HCT116 (cell line): ENCODE measurements at regions not wholly inside any gene's neighbourhood (a gene's known extent, or its start where the extent isn't known, plus 50 kb on each side); places are given as distances from the start of the nearest gene placed in this dataset.

ENCODE experiments used
- ATAC-seq: fragments of 200-7000 bp; cut with Tn5 transposase; 2 replicates; pipeline ENCODE4 v1.9.1; 2020; ENCODE audit warnings: mild to moderate bottlenecking, moderate library complexity
- BruUV-seq: library from RNA; stranded (reverse); fragments of 400-500 nt; replicated peaks from 2 replicates; lab custom pipeline; 2021; lab: Mats Ljungman, UMichigan
- CTCF ChIA-PET: fragments of 300-600 bp; sonication (Branson Sonifier 250); formaldehyde crosslinking; loops from one replicate; lab custom pipeline; 2021; ENCODE audit warnings: antibody characterized with exemption; lab: Charles Lee
- POLR2A ChIA-PET: fragments of 300-600, 350-600 bp; sonication (Branson Sonifier 250); formaldehyde crosslinking; loops from one replicate; lab custom pipeline; 2021; ENCODE audit warnings: antibody characterized with exemption; lab: Charles Lee
- RAD21 ChIA-PET, 2 experiments: fragments of 300-600 bp; sonication (Branson Sonifier 250); formaldehyde crosslinking; loops; one replicate each; lab custom pipeline; 2023; ENCODE audit warnings: low total read pairs in 2 of 2; ENCODE audit not compliant: uncharacterized antibody in 2 of 2, unreplicated experiment in 2 of 2, low non-redundant PET in 1 of 2; lab: Charles Lee
- DNase-seq: peaks from one replicate; pipeline ENCODE4 v3.0.0-alpha.2; 2010; ENCODE audit warnings: low read depth, low spot score
- H2AFZ ChIP-seq: fragments of 200-600 bp; shearing (Covaris generic), sonication (generic); 2 replicates; pipeline ENCODE4 v1.6.1; 2017; ENCODE audit warnings: low read depth, mixed run types, mixed read lengths, antibody characterized with exemption, low read length; ENCODE audit not compliant: poor library complexity, severe bottlenecking
- H3K27ac ChIP-seq: 2 replicates; pipeline ENCODE4 v1.5.1; 2012; ENCODE audit warnings: low read depth, low read length
- H3K27me3 ChIP-seq: fragments of 200-600 bp; sonication (generic); 2 replicates; pipeline ENCODE4 v1.6.1; 2016; ENCODE audit warnings: mixed run types, low read length, mixed read lengths; ENCODE audit not compliant: insufficient read depth
- H3K36me3 ChIP-seq, 2 experiments: fragments of 200-500 bp in 1 of 2; fragments of 200-600 bp in 1 of 2; sonication (Bioruptor generic) in 1 of 2; sonication (generic) in 1 of 2; 2 replicates each; pipeline versions ENCODE4 v1.5.1 to v1.6.1; 2014 to 2016; ENCODE audit warnings: low read length in 2 of 2, inconsistent platforms in 1 of 2, mixed read lengths in 1 of 2, mixed run types in 1 of 2; ENCODE audit not compliant: insufficient read depth in 2 of 2, control insufficient read depth in 1 of 2
- H3K4me1 ChIP-seq, 2 experiments: fragments of 200-600 bp in 1 of 2; sonication (generic) in 1 of 2; 2 replicates each; pipeline versions ENCODE4 v1.5.1 to v1.6.1; 2012 to 2017; ENCODE audit warnings: low read length in 2 of 2, inconsistent platforms in 1 of 2, mild to moderate bottlenecking in 1 of 2, mixed read lengths in 1 of 2, mixed run types in 1 of 2, moderate library complexity in 1 of 2; ENCODE audit not compliant: insufficient read depth in 2 of 2, control insufficient read depth in 1 of 2
- H3K4me2 ChIP-seq: fragments of 200-600 bp; sonication (generic); 2 replicates; pipeline ENCODE4 v1.6.1; 2017; ENCODE audit warnings: mixed run types, low read length, mixed read lengths
- H3K4me3 ChIP-seq, 2 experiments: fragments of 200-600 bp in 1 of 2; sonication (generic) in 1 of 2; replicated peaks in 1 of 2; 2 replicates each; pipeline ENCODE4 v1.5.1; 2011 to 2016; ENCODE audit warnings: low read length in 2 of 2, control low read depth in 1 of 2, low read depth in 1 of 2, mild to moderate bottlenecking in 1 of 2, mixed read lengths in 1 of 2, mixed run types in 1 of 2
- H3K79me2 ChIP-seq: fragments of 200-600 bp; sonication (generic); 2 replicates; pipeline ENCODE4 v1.6.1; 2017; ENCODE audit warnings: mild to moderate bottlenecking, mixed run types, low read length, moderate library complexity, mixed read lengths; ENCODE audit not compliant: insufficient read depth
- H3K9ac ChIP-seq: fragments of 200-600 bp; sonication (generic); 2 replicates; pipeline ENCODE4 v1.6.1; 2016; ENCODE audit warnings: low read length, mixed read lengths
- H3K9me2 ChIP-seq: fragments of 200-600 bp; sonication (generic), shearing (Covaris generic); 2 replicates; pipeline ENCODE4 v1.6.1; 2017; ENCODE audit warnings: mixed run types, mild to moderate bottlenecking, moderate library complexity; ENCODE audit not compliant: insufficient read depth
- H3K9me3 ChIP-seq, 2 experiments: fragments of 200-500 bp in 1 of 2; fragments of 200-600 bp in 1 of 2; sonication (Bioruptor generic) in 1 of 2; sonication (generic) in 1 of 2; 2 replicates each; pipeline ENCODE4 v1.6.1; 2014 to 2017; ENCODE audit warnings: low read length in 2 of 2, mixed read lengths in 2 of 2, inconsistent platforms in 1 of 2, low read depth in 1 of 2, mild to moderate bottlenecking in 1 of 2, mixed run types in 1 of 2, moderate library complexity in 1 of 2; ENCODE audit not compliant: control insufficient read depth in 1 of 2, insufficient read depth in 1 of 2
- H4K20me1 ChIP-seq: fragments of 200-600 bp; sonication (generic), shearing (Covaris generic); 2 replicates; pipeline ENCODE4 v1.6.1; 2017; ENCODE audit warnings: mixed run types, mild to moderate bottlenecking, moderate library complexity; ENCODE audit not compliant: insufficient read depth
- ATF3 ChIP-seq: IDR thresholded peaks from 2 replicates; pipeline ENCODE4 v1.6.1; 2012
- CEBPB ChIP-seq: IDR thresholded peaks from 2 replicates; pipeline ENCODE4 v1.6.1; 2012; ENCODE audit warnings: low read depth
- EGR1 ChIP-seq: IDR thresholded peaks from 2 replicates; pipeline ENCODE4 v1.6.1; 2012; ENCODE audit warnings: low read depth
- ELF1 ChIP-seq: IDR thresholded peaks from 2 replicates; pipeline ENCODE4 v1.6.1; 2012; ENCODE audit warnings: low read depth, borderline replicate concordance
- EZH2phosphoT487 ChIP-seq: fragments of 200-600 bp; IDR thresholded peaks from 2 replicates; pipeline ENCODE4 v1.6.1; 2018; ENCODE audit warnings: antibody characterized with exemption, borderline replicate concordance
- FOSL1 ChIP-seq: IDR thresholded peaks from 2 replicates; pipeline ENCODE4 v1.6.1; 2012; ENCODE audit warnings: low read depth
- JUND ChIP-seq: IDR thresholded peaks from 2 replicates; pipeline ENCODE4 v1.6.1; 2012
- MAX ChIP-seq: IDR thresholded peaks from 2 replicates; pipeline ENCODE4 v1.6.1; 2012
- POLR2A ChIP-seq: IDR thresholded peaks from 2 replicates; pipeline ENCODE4 v1.7.0; 2011; ENCODE audit warnings: borderline replicate concordance; ENCODE audit not compliant: insufficient read depth, insufficient read length; ENCODE audit errors: extremely low read depth
- RAD21 ChIP-seq: IDR thresholded peaks from 2 replicates; pipeline ENCODE4 v1.6.1; 2012; ENCODE audit warnings: low read depth, mild to moderate bottlenecking
- REST ChIP-seq: IDR thresholded peaks from 2 replicates; pipeline ENCODE4 v1.6.1; 2012; ENCODE audit warnings: low read depth
- SP1 ChIP-seq: IDR thresholded peaks from 2 replicates; pipeline ENCODE4 v1.6.1; 2012; ENCODE audit warnings: low read depth
- SRF ChIP-seq: IDR thresholded peaks from 2 replicates; pipeline ENCODE4 v1.6.1; 2012; ENCODE audit warnings: low read depth
- TCF7L2 ChIP-seq: IDR thresholded peaks from 2 replicates; pipeline ENCODE4 v1.7.0; 2011; ENCODE audit warnings: borderline replicate concordance, inconsistent platforms; ENCODE audit not compliant: insufficient read depth, insufficient read length; ENCODE audit errors: extremely low read depth
- YY1 ChIP-seq: IDR thresholded peaks from 2 replicates; pipeline ENCODE4 v1.6.1; 2011; ENCODE audit warnings: low read length, low read depth, moderate library complexity, mild to moderate bottlenecking; ENCODE audit not compliant: insufficient replicate concordance; ENCODE audit errors: extremely low read depth
- ZBTB33 ChIP-seq: IDR thresholded peaks from 2 replicates; pipeline ENCODE4 v1.6.1; 2011; ENCODE audit warnings: mild to moderate bottlenecking, low read length, moderate library complexity; ENCODE audit not compliant: insufficient replicate concordance; ENCODE audit errors: extremely low read depth
- ZFX ChIP-seq: fragments of 450-650 bp; IDR thresholded peaks from 2 replicates; pipeline ENCODE4 v1.6.1; 2017
- ZNF274 ChIP-seq: fragments of 200-500 bp; sonication (Bioruptor generic); IDR thresholded peaks from 2 replicates; pipeline ENCODE4 v1.6.1; 2014; ENCODE audit warnings: mild to moderate bottlenecking, low read depth, low read length, inconsistent platforms
- intact Hi-C: fragments of 100-400 bp; cut with micrococcal nuclease; formaldehyde crosslinking; loops from 2 replicates; pipeline ENCODE4 v1.10.0; 2022

- no peak overlapping the region for H3K4me3 ChIP-seq
- H3K9ac ChIP-seq: no peak overlapping the region
- TF ChIP-seq TCF7L2 (no peak), POLR2A (no peak), FOSL1 (no peak), REST (no peak), RAD21 (no peak), SRF (no peak), CEBPB (no peak), JUND (no peak), EGR1 (no peak), ZBTB33 (no peak), ZNF274 (no peak), ELF1 (no peak), YY1 (no peak), ATF3 (no peak), ZFX (no peak), EZH2phosphoT487 (no peak), MAX (no peak), SP1 (no peak)
- no peaks in the 10 kb centered on the region for H3K9me3 ChIP-seq
- no peaks in the 10 kb centered on the region for H3K36me3 ChIP-seq
- no peak overlapping the region for H3K27ac ChIP-seq
- H3K9me2 ChIP-seq: no peaks in the 10 kb centered on the region
- DNase-seq (no peak), ATAC-seq (no peak)
- H3K4me2 ChIP-seq: no peak overlapping the region
- H2AFZ ChIP-seq: no peak overlapping the region
- H4K20me1 ChIP-seq: no peaks in the 10 kb centered on the region
- ChIA-PET POLR2A (no interaction called here), RAD21 (interaction anchor here in 1 of 2 experiments (0.6 kb wide), 1 partner anchor 237 kb away, joined by 3 read pairs; no protein-coding TSS in a partner anchor), CTCF (interaction anchor here (0.7 to 1.6 kb wide), 2 partner anchors 10 to 605 kb away, joined by 3 to 4 read pairs; no protein-coding TSS in a partner anchor)
- peaks cover 0 to 4% of the 10 kb centered on the region in 2 experiments; a peak in 1 of 4 replicates for H3K4me1 ChIP-seq
- H3K27me3 ChIP-seq: 0 out of 2 replicates have a peak, but pooled peaks cover 4% of the 10 kb centered on the region
- H3K79me2 ChIP-seq: no peaks in the 10 kb centered on the region
- intact Hi-C loops: loop anchor here (5.0 to 10.0 kb wide), 2 partner anchors 325 to 858 kb away; no protein-coding TSS in a partner anchor
- BruUV-seq: no TSS peak
Observed at GRCh38 chr16:54632322-54633220, 298.1 kb upstream of the IRX5 start.
